ENCODE measurements at regions not wholly inside any gene's neighbourhood (a gene's known extent, or its start where the extent isn't known, plus 50 kb on each side); places are given as distances from the start of the nearest gene placed in this dataset.

DNA sequence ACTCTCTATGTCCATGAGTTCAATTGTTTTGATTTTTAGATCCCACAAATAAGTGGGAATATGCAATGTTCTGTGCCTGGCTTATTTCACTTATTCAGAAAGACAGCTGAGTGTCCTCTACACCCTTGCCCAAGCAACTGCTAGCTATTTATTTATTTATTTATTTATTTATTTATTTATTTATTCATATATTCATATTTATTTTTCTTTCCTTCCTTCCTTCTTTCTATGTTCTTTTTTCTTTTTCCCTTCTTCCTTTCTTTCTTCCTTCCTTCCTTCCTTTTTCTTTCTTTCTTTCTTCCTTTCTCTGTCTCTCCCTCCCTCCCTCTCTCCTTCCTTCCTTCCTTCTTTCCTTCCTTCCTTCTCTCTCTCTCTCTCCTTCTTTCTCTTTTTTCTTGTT, 563.4 kb downstream of the BCL11B start:
- H3K4me3 ChIP-seq, result no peak overlapping the region
- TF ChIP-seq POLR2AphosphoS5 (IDR thresholded peaks at IDR 0.05), result no peak
- TF ChIP-seq POLR2A (IDR thresholded peaks at IDR 0.05), result no peak
- no peak overlapping the region for H3K27ac ChIP-seq
- no peaks in the 10 kb centered on the region for H3K4me1 ChIP-seq (replicated peaks)
- DNase-seq (ENCODE audit: low spot score), result no peak
- intact Hi-C loops (cut with DNase I), result no loop called here
- no peaks in the 10 kb centered on the region for H3K36me3 ChIP-seq
- no peaks in the 10 kb centered on the region for H3K9me3 ChIP-seq
- no peaks in the 10 kb centered on the region for H3K27me3 ChIP-seq (replicated peaks; ENCODE audit: insufficient read depth)

DNA sequence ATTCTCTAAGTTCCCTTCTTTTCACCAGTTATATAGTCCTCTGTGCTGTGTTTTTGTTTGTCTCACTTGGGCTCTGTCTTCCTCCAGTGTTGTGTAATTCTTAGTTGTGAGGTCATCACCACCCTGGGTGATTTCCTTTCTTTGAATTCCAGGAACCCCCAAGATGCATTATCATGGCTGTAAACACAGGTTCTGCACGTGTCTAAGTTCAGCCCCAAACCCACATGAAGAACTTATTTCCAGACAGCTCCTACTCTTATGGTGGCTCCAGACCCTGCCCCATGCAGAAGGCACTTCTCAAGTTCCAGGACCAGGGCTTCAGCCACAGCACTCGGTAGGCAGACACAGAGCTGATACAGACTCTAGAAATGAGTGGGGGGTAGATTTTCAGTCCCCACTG, 560.5 kb downstream of the BCL11B start:
- 70% methylated on average over 2 of the region's 2 CpGs for WGBS
- H3K4me3 ChIP-seq, result no peak overlapping the region
- no peaks in the 10 kb centered on the region for H3K36me3 ChIP-seq
- no peaks in the 10 kb centered on the region for H3K27me3 ChIP-seq (replicated peaks; ENCODE audit: insufficient read depth)
- DNase-seq (ENCODE audit: low spot score), result no peak
- no peak overlapping the region for H3K27ac ChIP-seq
- intact Hi-C loops (cut with DNase I), result no loop called here
- H3K4me1 ChIP-seq (replicated peaks), result no peaks in the 10 kb centered on the region
- H3K9me3 ChIP-seq, result no peaks in the 10 kb centered on the region
- TF ChIP-seq POLR2AphosphoS5 (IDR thresholded peaks at IDR 0.05), result no peak
- TF ChIP-seq, protein P1, sequence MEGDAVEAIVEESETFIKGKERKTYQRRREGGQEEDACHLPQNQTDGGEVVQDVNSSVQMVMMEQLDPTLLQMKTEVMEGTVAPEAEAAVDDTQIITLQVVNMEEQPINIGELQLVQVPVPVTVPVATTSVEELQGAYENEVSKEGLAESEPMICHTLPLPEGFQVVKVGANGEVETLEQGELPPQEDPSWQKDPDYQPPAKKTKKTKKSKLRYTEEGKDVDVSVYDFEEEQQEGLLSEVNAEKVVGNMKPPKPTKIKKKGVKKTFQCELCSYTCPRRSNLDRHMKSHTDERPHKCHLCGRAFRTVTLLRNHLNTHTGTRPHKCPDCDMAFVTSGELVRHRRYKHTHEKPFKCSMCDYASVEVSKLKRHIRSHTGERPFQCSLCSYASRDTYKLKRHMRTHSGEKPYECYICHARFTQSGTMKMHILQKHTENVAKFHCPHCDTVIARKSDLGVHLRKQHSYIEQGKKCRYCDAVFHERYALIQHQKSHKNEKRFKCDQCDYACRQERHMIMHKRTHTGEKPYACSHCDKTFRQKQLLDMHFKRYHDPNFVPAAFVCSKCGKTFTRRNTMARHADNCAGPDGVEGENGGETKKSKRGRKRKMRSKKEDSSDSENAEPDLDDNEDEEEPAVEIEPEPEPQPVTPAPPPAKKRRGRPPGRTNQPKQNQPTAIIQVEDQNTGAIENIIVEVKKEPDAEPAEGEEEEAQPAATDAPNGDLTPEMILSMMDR (IDR thresholded peaks at IDR 0.05), result no peak
- no peak for TF ChIP-seq POLR2A (IDR thresholded peaks at IDR 0.05)

DNA sequence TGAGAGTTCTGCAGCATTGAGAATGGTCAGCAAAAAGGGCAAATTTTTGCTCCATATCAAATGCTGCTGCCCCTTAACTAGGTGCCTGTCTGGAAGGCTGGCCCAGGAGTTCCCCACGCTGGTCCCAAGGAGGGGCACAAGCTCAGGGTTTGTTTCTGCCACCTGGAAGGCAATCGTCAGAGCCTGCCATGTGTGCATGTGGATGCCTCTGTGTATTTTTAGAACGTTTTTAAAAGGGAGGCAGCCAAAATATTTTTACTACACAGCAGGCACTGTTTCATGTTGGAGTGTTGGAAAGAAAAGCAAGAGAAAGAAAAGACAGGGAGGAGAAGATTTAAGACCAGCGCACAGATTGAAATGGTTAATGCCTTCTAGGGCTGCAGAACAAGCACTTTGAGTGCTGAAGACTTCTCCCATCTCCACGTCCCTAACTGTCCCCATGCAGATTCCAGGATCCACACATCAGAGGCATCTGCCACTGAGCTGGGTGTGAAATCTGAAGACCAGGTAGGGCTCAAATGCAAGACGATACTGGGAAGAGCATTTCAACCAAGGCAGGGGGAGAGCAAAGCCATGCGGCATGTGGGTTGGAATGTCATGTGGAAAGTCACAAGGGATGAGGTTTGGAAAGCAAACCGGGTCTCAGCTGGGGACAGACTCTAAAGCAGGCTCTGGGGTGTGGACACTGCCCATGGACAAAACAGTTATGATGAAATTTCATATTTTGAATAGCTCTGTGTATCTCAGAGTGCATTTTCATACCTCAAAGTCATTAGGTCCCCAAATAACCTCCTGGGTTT, 557.2 kb downstream of the BCL11B start:
- H3K27ac ChIP-seq, result no peak overlapping the region
- intact Hi-C loops (cut with DNase I), result no loop called here
- no peak overlapping the region for H3K4me3 ChIP-seq
- TF ChIP-seq POLR2AphosphoS5 (IDR thresholded peaks at IDR 0.05) (no peak), POLR2A (IDR thresholded peaks at IDR 0.05) (no peak)
- TF ChIP-seq, protein P1 (IDR thresholded peaks at IDR 0.05), result no peak
- H3K9me3 ChIP-seq, result no peaks in the 10 kb centered on the region
- 34% methylated on average over 8 of the region's 8 CpGs for WGBS
- DNase-seq (ENCODE audit: low spot score), result no peak
- H3K36me3 ChIP-seq, result no peaks in the 10 kb centered on the region
- H3K4me1 ChIP-seq (replicated peaks), result no peaks in the 10 kb centered on the region
- H3K27me3 ChIP-seq (replicated peaks; ENCODE audit: insufficient read depth), result no peaks in the 10 kb centered on the region

GRCh38 chr14:98716133-98716532, 555.9 kb downstream of the BCL11B start:
- 89% methylated on average over 7 of the region's 7 CpGs for WGBS

DNA sequence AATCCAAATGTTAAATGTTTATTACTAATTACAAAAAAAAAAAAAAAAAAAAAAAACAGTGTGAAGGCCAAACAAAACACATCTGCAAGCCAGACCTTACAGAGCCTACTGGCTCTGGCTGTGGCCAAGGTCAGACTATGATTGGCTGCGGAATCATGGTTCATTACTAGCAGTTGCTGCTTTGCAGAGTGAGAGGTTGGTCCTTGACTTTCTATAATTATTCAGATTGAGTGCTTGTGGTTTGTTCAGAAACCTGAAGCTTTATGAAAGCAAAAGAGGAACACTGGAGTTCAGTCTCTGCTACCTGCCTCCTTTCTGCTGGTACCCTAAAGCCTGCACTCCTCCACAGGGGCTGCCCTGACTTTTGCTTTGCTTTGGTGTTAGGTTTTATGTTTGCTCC, 550.9 kb downstream of the BCL11B start:
- DNase-seq (ENCODE audit: low spot score), result no peak
- intact Hi-C loops (cut with DNase I), result no loop called here
- H3K4me1 ChIP-seq (replicated peaks), result no peaks in the 10 kb centered on the region
- no peaks in the 10 kb centered on the region for H3K27me3 ChIP-seq (replicated peaks; ENCODE audit: insufficient read depth)
- no peak overlapping the region for H3K27ac ChIP-seq
- no peaks in the 10 kb centered on the region for H3K9me3 ChIP-seq
- H3K4me3 ChIP-seq, result no peak overlapping the region
- no peak for TF ChIP-seq POLR2A (IDR thresholded peaks at IDR 0.05)
- no peak for TF ChIP-seq POLR2AphosphoS5 (IDR thresholded peaks at IDR 0.05)
- TF ChIP-seq, protein P1 (IDR thresholded peaks at IDR 0.05), result no peak
- 90% methylated on average over 1 of the region's 1 CpG for WGBS
- H3K36me3 ChIP-seq, result no peaks in the 10 kb centered on the region

More at GRCh38 chr14:98716133-98716532, 555.9 kb downstream of the BCL11B start:
- H3K4me3 ChIP-seq, result no peak overlapping the region
- H3K4me1 ChIP-seq (replicated peaks), result no peaks in the 10 kb centered on the region
- no peaks in the 10 kb centered on the region for H3K9me3 ChIP-seq
- no peaks in the 10 kb centered on the region for H3K27me3 ChIP-seq (replicated peaks; ENCODE audit: insufficient read depth)
- no peaks in the 10 kb centered on the region for H3K36me3 ChIP-seq
- DNase-seq (ENCODE audit: low spot score), result no peak
- H3K27ac ChIP-seq, result no peak overlapping the region
- TF ChIP-seq POLR2A (IDR thresholded peaks at IDR 0.05) (no peak), POLR2AphosphoS5 (IDR thresholded peaks at IDR 0.05) (no peak)
- TF ChIP-seq, protein P1 (IDR thresholded peaks at IDR 0.05), result no peak
- intact Hi-C loops (cut with DNase I), result no loop called here

Measured in prostate gland (tissue), 2 donors.